ENCODE measurements at regions not wholly inside any gene's neighbourhood (a gene's known extent, or its start where the extent isn't known, plus 50 kb on each side); places are given as distances from the start of the nearest gene placed in this dataset.
A peak's percentile ranks its signal among the peaks of the same experiment; 100 is the strongest.

- H3K4me1 ChIP-seq = peaks cover 13% of the 10 kb centered on the region
- Mint-ChIP-seq H3K27ac (no peak overlapping the region), H3K9me3 (no peaks in the 10 kb centered on the region), H3K4me3 (no peak overlapping the region), H3K27me3 (ENCODE audit: insufficient read depth, low read depth) (peaks cover 2% of the 10 kb centered on the region), H3K4me1 (peaks cover 9% of the 10 kb centered on the region), H3K36me3 (no peaks in the 10 kb centered on the region)
- no peak overlapping the region for H3K27ac ChIP-seq
- no peak overlapping the region for H2AFZ ChIP-seq (replicated peaks)
- no peak overlapping the region for H3K4me3 ChIP-seq
- no peaks in the 10 kb centered on the region for H3K36me3 ChIP-seq
- no peaks in the 10 kb centered on the region for H3K9me3 ChIP-seq (ENCODE audit: low read depth)
- H4K20me1 ChIP-seq (ENCODE audit: low read depth) = no peaks in the 10 kb centered on the region
- H3F3A ChIP-seq (ENCODE audit: low read depth) = no peaks in the 10 kb centered on the region
- no peak overlapping the region for H3K9ac ChIP-seq
- H3K4me2 ChIP-seq = no peak overlapping the region
- no peaks in the 10 kb centered on the region for H3K79me2 ChIP-seq (ENCODE audit: low read depth)
- no peak for DNase-seq (ENCODE audit: low spot score)
- no peaks in the 10 kb centered on the region for H3K27me3 ChIP-seq
- TF ChIP-seq EZH2 (IDR thresholded peaks at IDR 0.05) (no peak), EZH2phosphoT487 (IDR thresholded peaks at IDR 0.05) (no peak), CTCF (IDR thresholded peaks at IDR 0.05) (no peak)
These were observed 184.4 kb downstream of the SHOX2 start for GRCh38 chr3:157921811-157922210.

- peaks cover 9% of the 10 kb centered on the region for H3K4me1 Mint-ChIP-seq
- H3K36me3 Mint-ChIP-seq = no peaks in the 10 kb centered on the region
- no peaks in the 10 kb centered on the region for H3K27me3 ChIP-seq
These were observed 185.2 kb downstream of the SHOX2 start for GRCh38 chr3:157920822-157921700.

DNA sequence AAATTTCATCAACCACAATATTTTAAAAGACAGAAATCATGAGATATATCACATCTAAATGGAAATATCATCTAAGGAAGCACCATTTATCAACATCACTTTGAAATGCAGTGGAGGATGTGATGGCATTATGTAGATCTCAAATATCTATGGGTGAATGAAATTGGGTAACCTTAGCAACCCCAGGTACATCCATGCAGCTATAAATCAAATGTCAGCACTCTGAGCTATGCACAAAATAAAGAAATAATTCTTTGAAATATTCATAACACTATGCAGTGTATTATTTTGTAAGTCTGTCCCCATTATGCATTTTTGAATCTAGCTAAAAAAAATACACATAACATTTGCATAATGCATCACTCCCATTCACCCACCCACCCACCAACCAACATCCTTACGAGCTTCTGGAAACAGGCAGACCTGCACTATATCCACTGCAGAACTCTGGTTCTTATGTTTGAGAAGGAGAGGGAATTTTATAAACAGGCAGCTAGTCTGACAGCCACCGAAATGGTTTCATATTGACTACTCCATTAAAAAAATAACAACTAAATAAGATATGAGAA, 186.8 kb downstream of the SHOX2 start:
- H2AFZ ChIP-seq (replicated peaks) = no peak overlapping the region
- H3K4me1 Mint-ChIP-seq = peaks cover 9% of the 10 kb centered on the region
- TF ChIP-seq EZH2phosphoT487 (IDR thresholded peaks at IDR 0.05) = no peak
- TF ChIP-seq CTCF (IDR thresholded peaks at IDR 0.05) = no peak
- TF ChIP-seq EZH2 (IDR thresholded peaks at IDR 0.05) = no peak
- no peak overlapping the region for H3K27ac Mint-ChIP-seq
- no peaks in the 10 kb centered on the region for H3K9me3 Mint-ChIP-seq
- no peak overlapping the region for H3K4me3 ChIP-seq
- no peak overlapping the region for H3K9ac ChIP-seq
- H3K27me3 Mint-ChIP-seq (ENCODE audit: insufficient read depth, low read depth) = peaks cover 2% of the 10 kb centered on the region
- no peak overlapping the region for H3K4me3 Mint-ChIP-seq
- H4K20me1 ChIP-seq (ENCODE audit: low read depth) = no peaks in the 10 kb centered on the region
- H3K9me3 ChIP-seq (ENCODE audit: low read depth) = no peaks in the 10 kb centered on the region
- H3K36me3 ChIP-seq = no peaks in the 10 kb centered on the region
- H3F3A ChIP-seq (ENCODE audit: low read depth) = no peaks in the 10 kb centered on the region
- H3K79me2 ChIP-seq (ENCODE audit: low read depth) = no peaks in the 10 kb centered on the region
- no peak overlapping the region for H3K4me2 ChIP-seq
- H3K4me1 ChIP-seq = peaks cover 13% of the 10 kb centered on the region
- no peaks in the 10 kb centered on the region for H3K36me3 Mint-ChIP-seq
- H3K27ac ChIP-seq = no peak overlapping the region
- no peak for DNase-seq (ENCODE audit: low spot score)
- no peaks in the 10 kb centered on the region for H3K27me3 ChIP-seq

More at GRCh38 chr3:157920822-157921700, 185.2 kb downstream of the SHOX2 start:
- Histone ChIP-seq H3F3A (ENCODE audit: low read depth) (no peaks in the 10 kb centered on the region), H3K27ac (no peak overlapping the region), H3K9ac (no peak overlapping the region), H2AFZ (replicated peaks) (no peak overlapping the region), H4K20me1 (ENCODE audit: low read depth) (no peaks in the 10 kb centered on the region), H3K36me3 (no peaks in the 10 kb centered on the region), H3K79me2 (ENCODE audit: low read depth) (no peaks in the 10 kb centered on the region), H3K9me3 (ENCODE audit: low read depth) (no peaks in the 10 kb centered on the region), H3K4me1 (peaks cover 13% of the 10 kb centered on the region), H3K4me2 (peak overlapping the region; percentile 36), H3K4me3 (no peak overlapping the region)
- H3K4me3 Mint-ChIP-seq = no peak overlapping the region
- TF ChIP-seq EZH2phosphoT487 (IDR thresholded peaks at IDR 0.05) = peak; percentile 36
- no peak for TF ChIP-seq EZH2 (IDR thresholded peaks at IDR 0.05)
- TF ChIP-seq CTCF (IDR thresholded peaks at IDR 0.05) = no peak
- H3K27me3 Mint-ChIP-seq (ENCODE audit: insufficient read depth, low read depth) = peaks cover 2% of the 10 kb centered on the region
- peak; percentile 62 for DNase-seq (ENCODE audit: low spot score)
- no peaks in the 10 kb centered on the region for H3K9me3 Mint-ChIP-seq
- no peak overlapping the region for H3K27ac Mint-ChIP-seq

Data from neural progenitor cell (in vitro differentiated cells).